ENCODE measurements at regions not wholly inside any gene's neighbourhood (a gene's known extent, or its start where the extent isn't known, plus 50 kb on each side); places are given as distances from the start of the nearest gene placed in this dataset.

GRCh38 chr3:174417573-174417972 is 441.6 kb upstream of the NAALADL2 start:
- Histone ChIP-seq H3K27ac (no peak overlapping the region), H2AFZ (no peak overlapping the region), H3K9ac (no peak overlapping the region), H3K4me2 (ENCODE audit: low read length) (no peak overlapping the region), H3K27me3 (ENCODE audit: control insufficient read depth, insufficient read depth, low read length) (no peaks in the 10 kb centered on the region), H3K4me3 (ENCODE audit: low read depth, low read length) (no peak overlapping the region), H3K4me1 (no peaks in the 10 kb centered on the region), H3K36me3 (ENCODE audit: control insufficient read depth, insufficient read depth, low read length) (no peaks in the 10 kb centered on the region), H3K9me3 (ENCODE audit: control insufficient read depth, low read length) (no peaks in the 10 kb centered on the region), H3K79me2 (no peaks in the 10 kb centered on the region)
- TF ChIP-seq, protein P1, sequence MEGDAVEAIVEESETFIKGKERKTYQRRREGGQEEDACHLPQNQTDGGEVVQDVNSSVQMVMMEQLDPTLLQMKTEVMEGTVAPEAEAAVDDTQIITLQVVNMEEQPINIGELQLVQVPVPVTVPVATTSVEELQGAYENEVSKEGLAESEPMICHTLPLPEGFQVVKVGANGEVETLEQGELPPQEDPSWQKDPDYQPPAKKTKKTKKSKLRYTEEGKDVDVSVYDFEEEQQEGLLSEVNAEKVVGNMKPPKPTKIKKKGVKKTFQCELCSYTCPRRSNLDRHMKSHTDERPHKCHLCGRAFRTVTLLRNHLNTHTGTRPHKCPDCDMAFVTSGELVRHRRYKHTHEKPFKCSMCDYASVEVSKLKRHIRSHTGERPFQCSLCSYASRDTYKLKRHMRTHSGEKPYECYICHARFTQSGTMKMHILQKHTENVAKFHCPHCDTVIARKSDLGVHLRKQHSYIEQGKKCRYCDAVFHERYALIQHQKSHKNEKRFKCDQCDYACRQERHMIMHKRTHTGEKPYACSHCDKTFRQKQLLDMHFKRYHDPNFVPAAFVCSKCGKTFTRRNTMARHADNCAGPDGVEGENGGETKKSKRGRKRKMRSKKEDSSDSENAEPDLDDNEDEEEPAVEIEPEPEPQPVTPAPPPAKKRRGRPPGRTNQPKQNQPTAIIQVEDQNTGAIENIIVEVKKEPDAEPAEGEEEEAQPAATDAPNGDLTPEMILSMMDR (IDR thresholded peaks at IDR 0.05) = no peak

GRCh38 chr3:174419216-174419615 is 439.9 kb upstream of the NAALADL2 start:
- Histone ChIP-seq H3K36me3 (ENCODE audit: control insufficient read depth, insufficient read depth, low read length) (no peaks in the 10 kb centered on the region), H2AFZ (no peak overlapping the region), H3K9me3 (ENCODE audit: control insufficient read depth, low read length) (no peaks in the 10 kb centered on the region), H3K4me1 (no peaks in the 10 kb centered on the region), H3K27me3 (ENCODE audit: control insufficient read depth, insufficient read depth, low read length) (no peaks in the 10 kb centered on the region), H3K27ac (no peak overlapping the region), H3K79me2 (no peaks in the 10 kb centered on the region), H3K4me2 (ENCODE audit: low read length) (no peak overlapping the region), H3K9ac (no peak overlapping the region), H3K4me3 (ENCODE audit: low read depth, low read length) (no peak overlapping the region)
- TF ChIP-seq, protein P1 (IDR thresholded peaks at IDR 0.05) = no peak

DNA sequence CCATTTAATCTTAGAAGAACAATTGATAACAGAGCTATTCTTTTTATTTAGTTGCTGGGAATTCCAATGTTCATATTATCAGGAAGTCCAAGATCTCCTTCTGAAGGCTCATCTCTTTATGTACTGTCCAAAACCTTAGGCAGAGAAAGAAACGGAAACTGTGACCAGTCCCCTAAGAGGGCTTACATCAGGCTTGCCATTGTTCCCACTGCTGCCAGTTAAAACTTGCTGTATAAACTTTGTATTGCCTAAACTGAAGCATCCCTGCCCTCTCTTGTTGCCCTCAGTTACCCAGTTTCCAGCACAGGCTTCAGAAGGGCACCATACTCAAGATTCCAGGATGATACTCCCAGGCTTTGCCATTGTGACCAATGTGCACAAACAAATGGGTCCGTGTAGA is 435.2 kb upstream of the NAALADL2 start:
- no peak overlapping the region for H3K27ac ChIP-seq
- TF ChIP-seq, protein P1 (IDR thresholded peaks at IDR 0.05) = no peak
- H3K4me3 ChIP-seq (ENCODE audit: low read depth, low read length) = no peak overlapping the region
- H3K4me2 ChIP-seq (ENCODE audit: low read length) = no peak overlapping the region
- H3K9ac ChIP-seq = no peak overlapping the region
- no peak overlapping the region for H2AFZ ChIP-seq
- no peaks in the 10 kb centered on the region for H3K36me3 ChIP-seq (ENCODE audit: control insufficient read depth, insufficient read depth, low read length)
- no peaks in the 10 kb centered on the region for H3K79me2 ChIP-seq
- H3K27me3 ChIP-seq (ENCODE audit: control insufficient read depth, insufficient read depth, low read length) = no peaks in the 10 kb centered on the region
- H3K4me1 ChIP-seq = no peaks in the 10 kb centered on the region
- H3K9me3 ChIP-seq (ENCODE audit: control insufficient read depth, low read length) = no peaks in the 10 kb centered on the region

- Histone ChIP-seq H3K9me3 (ENCODE audit: control insufficient read depth, low read length) (no peaks in the 10 kb centered on the region), H3K4me2 (ENCODE audit: low read length) (no peak overlapping the region), H3K79me2 (no peaks in the 10 kb centered on the region), H3K9ac (no peak overlapping the region), H3K36me3 (ENCODE audit: control insufficient read depth, insufficient read depth, low read length) (no peaks in the 10 kb centered on the region), H2AFZ (no peak overlapping the region), H3K4me3 (ENCODE audit: low read depth, low read length) (no peak overlapping the region), H3K27ac (no peak overlapping the region), H3K27me3 (ENCODE audit: control insufficient read depth, insufficient read depth, low read length) (no peaks in the 10 kb centered on the region), H3K4me1 (no peaks in the 10 kb centered on the region)
- TF ChIP-seq, protein P1 (IDR thresholded peaks at IDR 0.05) = no peak
Measured at GRCh38 chr3:174424656-174425055, 434.5 kb upstream of the NAALADL2 start.

DNA sequence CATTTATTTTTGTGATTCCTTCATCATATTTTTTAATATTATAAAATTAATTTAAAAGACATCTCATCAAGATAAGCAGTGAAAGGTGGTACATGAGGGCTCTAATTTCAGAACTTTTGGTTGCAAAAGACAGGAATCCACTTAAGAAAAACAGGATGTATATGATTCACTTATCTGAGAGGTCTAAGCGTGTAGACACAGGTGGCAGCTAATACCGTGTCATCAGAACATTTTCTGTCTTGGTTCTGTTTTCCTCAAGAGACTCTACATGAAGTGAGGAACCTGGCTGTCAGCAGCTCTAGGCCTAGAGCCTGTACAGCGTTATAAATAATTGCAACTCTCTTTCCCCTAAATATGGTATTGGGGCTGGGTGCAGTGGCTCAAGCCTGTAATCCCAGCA is 433.7 kb upstream of the NAALADL2 start:
- Histone ChIP-seq H3K4me3 (ENCODE audit: low read depth, low read length) (no peak overlapping the region), H3K9me3 (ENCODE audit: control insufficient read depth, low read length) (no peaks in the 10 kb centered on the region), H3K36me3 (ENCODE audit: control insufficient read depth, insufficient read depth, low read length) (no peaks in the 10 kb centered on the region), H3K27ac (no peak overlapping the region), H3K4me1 (no peaks in the 10 kb centered on the region), H3K79me2 (no peaks in the 10 kb centered on the region), H3K9ac (no peak overlapping the region), H3K4me2 (ENCODE audit: low read length) (no peak overlapping the region), H3K27me3 (ENCODE audit: control insufficient read depth, insufficient read depth, low read length) (no peaks in the 10 kb centered on the region), H2AFZ (no peak overlapping the region)
- TF ChIP-seq, protein P1 (IDR thresholded peaks at IDR 0.05) = no peak

Data from parathyroid adenoma (tissue), 2 donors.